Central memory CD4-positive, alpha-beta T cell (primary cell): ENCODE measurements at regions not wholly inside any gene's neighbourhood (a gene's known extent, or its start where the extent isn't known, plus 50 kb on each side); places are given as distances from the start of the nearest gene placed in this dataset.

ENCODE experiments used
- DNase-seq: peaks from one replicate; pipeline ENCODE4 v3.0.0; 2022

DNA sequence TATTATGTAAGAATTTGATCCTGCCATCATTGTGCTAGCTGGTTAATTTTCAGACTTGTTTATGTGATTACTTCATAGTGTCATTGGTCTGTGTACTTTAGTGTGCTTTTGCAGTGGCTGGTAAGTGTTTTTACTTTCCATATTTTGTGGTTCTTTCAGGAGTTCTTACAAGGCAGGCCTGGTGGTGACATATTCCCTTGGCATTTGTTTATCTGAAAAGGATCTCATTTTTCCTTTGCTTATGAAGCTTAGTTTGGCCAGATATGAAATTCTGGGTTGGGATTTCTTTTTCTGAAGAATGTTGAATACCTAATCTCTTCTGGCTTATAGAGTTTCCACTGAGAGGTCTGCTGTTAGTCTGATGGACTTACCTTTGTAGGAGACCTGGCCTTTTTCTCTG is 72.8 kb upstream of the MC4R start:
- DNase-seq = no peak

DNA sequence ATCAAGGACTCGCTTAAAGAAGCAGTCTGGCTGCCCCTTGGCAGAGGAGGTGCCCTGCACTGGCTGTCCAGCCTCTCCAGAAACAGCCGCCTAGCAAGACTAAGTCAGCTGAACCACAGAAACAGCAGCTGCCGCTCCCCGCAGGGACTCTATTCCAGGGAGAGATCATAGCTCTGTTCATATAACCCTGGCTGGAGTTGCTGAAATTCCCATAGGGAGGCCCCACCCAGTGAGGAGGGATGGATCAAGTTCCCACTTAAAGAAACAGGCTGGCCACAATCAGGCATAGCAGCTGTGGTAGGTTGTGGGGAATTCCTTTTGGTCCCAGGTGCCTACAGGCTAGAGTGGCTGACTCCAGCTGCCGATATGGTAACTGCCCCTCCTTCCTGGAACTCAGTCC is 74.2 kb upstream of the MC4R start:
- DNase-seq = no peak

DNA sequence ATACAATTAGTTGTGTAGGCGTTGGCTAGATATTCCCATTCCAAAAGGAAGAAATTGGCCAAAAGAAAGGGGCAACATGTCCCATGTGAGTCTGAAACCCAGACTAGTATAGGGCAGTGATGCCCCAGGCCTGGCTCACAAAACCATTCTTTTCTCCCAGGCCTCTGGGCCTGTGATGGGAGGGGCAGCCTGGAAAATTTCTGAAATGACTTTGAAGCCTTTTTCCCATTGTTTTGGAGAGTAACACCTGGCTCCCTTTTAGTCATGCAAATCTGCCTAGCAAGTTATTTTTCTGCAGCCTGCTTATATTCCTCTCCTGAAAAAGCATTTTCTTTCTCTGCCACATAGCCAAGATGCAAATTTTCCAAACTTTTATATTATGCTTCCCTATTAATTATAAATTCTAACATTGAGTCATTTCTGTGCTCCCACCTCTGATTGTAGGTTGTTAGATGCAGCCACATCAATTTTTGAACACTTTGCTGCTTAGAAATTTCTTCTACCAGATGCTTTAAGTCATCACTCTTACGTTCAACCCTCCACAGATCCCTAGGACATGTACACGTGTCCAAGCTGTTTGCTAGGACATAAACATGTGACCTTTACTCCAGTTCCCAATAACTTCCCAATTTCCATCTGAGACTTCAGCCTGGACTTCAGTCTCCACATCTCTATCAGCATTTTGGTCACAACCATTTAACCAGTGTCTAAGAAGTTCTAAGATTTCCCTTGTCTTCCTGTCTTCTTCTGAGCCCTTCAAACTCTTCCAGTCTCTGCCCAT is 76.1 kb upstream of the MC4R start:
- no peak for DNase-seq

DNA sequence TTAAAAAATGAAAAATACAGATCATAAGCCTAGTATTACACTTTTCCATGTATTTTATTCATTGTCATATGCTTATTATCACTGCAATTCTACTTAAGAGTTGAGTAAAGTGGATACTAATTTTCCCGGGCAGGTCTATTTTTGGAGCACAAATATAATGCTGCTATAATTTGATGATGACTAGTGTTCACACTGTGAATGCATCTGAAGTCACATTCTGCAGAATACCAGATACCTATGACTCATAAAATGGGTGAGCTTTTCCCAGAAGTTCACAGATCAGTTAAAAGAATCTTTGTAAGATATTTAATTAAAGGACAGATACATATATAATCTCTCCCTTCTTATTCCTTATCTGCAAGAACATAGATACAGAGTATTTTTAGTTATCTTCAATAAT is 79.8 kb upstream of the MC4R start:
- no peak for DNase-seq

DNA sequence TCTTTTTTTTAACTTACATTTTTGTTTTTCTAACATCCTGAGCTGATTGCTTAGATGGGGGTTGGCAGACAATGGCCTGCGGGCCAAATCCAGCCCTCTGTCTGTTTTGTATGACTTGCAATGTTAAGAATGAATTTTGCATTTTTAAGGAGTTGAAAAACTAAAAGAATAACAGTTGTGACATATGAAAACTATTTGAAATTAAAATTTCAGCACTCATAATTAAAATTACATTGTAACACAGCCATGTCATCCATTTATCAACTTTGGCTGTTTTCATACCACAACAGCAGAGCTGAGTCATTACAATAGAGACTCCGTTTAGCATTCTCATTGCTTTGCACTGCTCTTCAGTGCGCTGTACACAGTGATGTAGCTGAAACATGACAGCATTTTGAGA is 94.1 kb upstream of the MC4R start:
- DNase-seq = no peak

DNA sequence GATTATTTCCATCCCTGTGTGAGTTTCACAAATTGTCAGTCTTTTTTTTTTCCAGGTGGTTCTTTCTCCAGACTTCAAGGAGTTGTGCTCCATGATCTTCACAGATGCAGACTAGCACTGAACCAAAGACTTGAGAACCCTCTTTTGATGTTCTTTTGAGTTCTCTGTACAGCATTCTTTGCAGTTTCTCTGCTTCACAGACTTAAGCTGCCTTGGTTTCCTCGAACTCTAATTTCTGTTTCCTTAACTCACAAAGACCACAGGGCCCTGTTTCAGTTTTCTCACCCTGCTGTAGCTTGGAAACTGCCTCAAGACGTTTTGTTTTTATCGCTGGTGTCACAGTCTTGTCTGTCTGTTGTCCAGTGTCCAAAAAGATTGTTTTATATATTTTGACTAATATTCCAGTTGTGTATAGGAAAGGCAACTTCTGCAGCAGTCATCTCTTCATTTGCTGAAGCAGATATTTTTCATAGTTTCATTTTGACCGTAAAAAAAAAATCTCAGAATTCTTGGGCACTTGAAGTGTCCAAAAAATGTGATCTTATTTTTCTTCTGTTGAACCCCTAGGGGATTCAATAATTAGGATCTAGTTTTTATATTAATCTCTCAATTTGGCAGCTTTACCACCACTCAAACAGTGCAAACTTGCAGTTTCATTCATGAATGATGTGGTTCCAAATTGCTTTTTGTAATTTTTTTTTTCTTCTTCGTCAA is 97.0 kb upstream of the MC4R start:
- DNase-seq = no peak

DNA sequence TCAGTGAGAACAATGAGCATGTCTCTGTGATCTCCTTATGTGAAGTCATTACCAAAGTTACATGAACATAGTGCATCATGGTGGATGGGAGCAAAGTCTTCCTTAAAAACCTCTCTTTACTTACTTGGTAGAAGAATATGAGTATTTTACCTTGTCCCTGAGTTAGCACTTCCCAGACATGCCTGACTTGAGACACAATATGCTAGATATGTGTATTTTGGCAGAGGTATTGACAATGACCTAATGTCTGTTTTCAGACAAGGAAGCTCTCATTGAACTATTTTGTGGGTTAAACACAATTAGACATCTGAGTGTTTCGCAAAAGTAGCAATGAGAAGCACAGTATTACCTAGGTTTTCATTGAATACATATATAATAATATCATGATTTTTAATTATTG is 99.1 kb upstream of the MC4R start:
- DNase-seq = no peak

DNA sequence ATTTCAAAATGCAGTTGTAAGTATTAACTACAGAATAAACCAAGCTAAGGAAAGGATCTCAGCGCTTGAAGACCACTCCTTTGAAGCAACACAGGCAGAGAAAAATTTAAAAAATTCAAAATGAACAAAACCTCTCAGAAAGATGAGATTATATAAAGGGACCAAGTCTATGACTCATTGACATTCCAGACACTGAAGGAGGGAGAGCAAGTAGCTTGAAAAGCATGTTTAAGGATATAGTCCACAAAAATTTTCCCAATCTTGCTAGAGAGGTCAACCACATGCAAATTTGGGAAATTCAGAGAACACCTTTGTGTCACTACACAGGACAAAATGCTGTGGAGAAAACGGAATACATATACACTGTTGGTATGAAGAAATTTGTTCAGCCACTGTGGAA is 112.6 kb upstream of the MC4R start:
- DNase-seq = no peak

DNA sequence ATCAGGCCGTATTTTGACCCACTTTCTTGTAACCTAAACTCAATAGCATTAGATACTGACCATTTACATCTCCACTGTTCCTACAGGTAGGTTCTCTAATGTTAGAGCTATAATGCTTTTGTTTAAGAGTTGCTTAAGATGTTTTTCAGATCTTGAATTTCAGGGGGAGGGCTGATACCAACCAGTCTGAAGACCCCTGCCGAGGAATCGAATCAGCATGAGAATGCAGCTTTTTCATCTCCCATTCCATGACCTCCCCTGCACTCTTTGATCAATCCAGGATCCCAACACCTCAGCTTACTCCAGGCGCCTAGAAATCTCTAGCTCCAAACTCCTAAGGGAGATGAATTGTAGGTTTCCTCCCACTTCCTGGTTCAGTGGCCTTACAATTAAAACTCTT is 120.5 kb upstream of the MC4R start:
- DNase-seq = no peak

DNA sequence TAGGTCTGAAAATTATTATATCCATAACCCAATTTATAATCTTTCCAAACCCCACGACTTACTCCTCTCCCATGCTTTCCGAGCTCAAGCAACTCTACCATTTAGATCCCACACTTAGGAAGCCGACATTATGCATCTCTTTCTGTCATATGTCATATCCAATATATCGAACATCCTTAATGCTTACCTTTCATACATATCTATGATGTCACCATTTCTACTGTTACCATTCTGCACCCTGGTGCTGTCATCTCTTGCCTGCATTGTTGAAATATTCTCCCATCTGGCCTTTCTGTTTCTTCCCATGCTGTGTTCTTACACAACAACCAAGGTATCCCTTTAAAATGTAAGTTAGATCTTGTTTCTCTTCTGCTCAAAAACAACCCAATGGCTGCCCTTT is 127.1 kb upstream of the MC4R start:
- DNase-seq = no peak

DNA sequence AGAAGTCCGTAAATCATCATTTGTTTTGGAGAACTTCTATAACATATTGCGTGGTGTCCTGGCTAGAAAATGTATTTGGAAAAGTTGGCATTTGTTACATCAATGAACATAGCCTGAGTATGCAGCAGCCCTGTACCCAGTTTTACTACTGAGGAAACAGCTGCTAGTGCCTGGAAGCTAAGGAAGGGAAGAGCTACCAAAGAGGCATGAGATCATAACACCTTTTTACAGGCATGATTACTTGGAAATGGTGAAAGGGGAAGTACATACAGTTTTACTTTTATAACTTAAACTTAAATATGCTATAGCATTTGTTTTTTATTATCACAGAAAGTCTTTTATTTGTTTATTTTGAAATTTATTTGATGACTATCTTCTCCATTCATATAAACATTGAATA is 128.4 kb upstream of the MC4R start:
- DNase-seq = no peak

DNA sequence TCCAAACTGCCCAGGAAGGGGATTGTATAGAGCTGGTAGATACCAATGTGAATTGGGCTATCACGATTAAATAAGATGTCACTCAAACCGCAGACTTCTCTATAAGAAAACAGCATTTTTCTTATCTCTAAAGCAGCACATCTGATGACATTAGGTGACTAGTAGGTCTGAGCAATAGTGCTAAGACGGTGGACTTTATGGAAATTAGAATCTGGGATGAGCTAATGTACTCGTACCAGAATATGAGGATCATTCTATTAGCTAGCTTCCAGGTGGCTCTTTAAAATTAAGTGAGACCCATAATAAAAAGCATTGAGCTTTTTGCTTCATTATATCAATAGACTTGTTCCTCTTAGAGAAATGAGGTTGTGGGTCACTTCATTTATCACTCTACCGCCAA is 130.0 kb upstream of the MC4R start:
- DNase-seq = no peak

DNA sequence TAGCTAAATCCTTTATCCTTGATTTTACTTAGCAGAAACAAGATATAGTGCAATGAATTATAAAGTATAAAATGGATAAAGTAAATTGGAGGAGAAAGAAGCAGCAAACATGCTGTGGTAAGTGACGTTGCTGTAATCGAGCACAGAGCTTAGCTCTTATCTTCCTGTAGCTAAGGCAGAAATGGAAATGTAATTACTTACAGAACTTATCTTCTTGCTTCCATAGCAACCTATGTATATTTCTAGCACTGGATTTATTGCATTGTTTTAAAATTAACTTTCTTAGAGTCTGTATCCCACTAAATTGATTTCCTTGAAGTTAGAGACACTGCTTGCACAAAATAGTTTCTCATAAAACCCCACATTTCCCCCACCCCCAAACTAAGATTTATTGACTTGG is 130.6 kb upstream of the MC4R start:
- no peak for DNase-seq

DNA sequence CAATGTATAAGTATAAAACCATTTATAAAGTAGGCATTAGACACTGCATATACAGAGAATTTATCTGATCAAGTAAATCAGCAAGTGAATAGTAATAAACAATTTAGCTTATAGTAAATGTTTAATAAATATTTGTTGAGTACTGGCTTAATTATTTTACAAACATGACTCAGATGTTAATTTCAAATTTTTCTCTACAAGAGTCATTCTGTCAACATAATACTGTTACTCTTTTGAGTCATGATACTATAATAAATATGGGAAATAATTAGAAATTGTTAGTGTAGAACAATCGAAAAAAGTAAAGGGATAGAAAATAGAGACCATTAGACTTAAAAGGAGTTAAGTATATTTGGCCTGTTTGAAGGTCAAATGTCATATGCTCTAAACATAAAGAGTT is 133.6 kb upstream of the MC4R start:
- no peak for DNase-seq

DNA sequence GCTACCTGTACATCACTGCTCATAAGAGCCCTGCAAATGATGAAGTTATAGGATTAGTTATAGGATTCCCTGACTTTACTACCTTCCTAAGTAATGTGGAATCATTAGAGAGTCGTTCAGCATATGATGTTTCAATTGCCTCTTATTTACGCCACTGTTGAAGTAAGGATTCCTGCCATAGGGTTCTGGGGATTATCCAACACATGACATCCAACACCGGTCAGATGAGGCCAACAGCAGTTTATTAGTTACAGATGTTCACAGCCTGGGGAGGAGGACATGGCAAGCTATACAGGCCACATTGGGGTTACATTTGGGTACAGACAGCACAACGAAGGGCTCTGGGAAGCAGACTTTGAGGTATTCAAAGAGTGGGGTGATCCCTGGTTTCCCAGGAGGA is 134.1 kb upstream of the MC4R start:
- no peak for DNase-seq

DNA sequence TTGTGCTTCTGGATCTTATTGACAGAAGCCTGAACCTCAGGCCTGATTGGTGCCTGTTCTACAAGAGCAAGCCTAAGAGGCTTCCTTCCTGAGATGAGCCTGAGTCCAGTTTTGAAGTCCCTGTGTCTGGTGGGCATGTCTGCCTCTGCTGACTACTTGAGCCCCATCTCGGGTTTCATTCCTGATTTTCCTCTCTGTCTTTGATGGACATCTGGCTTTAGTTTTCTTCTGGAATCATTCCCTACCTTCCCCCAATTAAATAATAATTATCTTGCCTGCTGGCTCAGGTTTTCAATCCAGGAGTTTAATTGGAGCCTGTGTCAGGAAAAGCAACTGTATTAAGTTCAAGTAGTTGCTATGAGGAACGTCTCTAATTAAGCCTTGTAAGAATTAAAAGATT is 135.5 kb upstream of the MC4R start:
- no peak for DNase-seq

DNA sequence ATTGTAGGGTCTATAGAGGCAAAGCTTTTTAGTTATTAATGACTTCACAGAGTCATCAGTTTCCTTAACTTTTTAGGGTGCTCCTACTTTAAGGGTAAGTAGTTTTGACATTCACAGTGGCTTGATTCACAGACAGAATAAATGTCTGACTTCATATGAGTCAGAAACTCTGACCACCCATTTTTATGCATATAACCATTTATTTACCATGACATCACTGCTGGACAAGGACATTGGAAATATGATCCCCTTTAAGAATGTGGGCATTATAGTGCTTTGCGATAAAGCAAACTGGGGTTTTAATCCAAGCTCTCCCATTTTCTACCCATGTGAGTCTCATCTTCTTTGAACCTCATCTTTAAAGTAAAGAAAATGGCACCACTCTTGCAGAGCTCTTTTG is 162.0 kb upstream of the MC4R start:
- no peak for DNase-seq

DNA sequence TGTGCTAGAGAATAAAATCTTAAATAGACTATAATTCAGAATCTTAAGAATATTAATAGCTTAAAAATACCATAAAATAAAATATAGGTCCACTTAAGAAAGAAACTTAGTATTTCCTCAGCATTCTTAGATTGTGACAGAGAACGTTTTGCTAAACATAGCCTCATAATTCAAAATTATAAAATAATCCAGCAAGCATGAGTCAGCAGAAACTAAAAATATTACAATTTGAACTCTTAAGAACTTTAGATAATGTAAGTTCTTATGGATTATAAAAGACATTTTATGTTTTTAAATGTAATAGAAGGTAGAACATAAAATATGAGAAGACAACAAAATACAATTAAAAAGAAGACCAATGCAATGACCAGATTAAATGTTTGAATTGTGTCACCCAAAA is 164.5 kb upstream of the MC4R start:
- no peak for DNase-seq

DNA sequence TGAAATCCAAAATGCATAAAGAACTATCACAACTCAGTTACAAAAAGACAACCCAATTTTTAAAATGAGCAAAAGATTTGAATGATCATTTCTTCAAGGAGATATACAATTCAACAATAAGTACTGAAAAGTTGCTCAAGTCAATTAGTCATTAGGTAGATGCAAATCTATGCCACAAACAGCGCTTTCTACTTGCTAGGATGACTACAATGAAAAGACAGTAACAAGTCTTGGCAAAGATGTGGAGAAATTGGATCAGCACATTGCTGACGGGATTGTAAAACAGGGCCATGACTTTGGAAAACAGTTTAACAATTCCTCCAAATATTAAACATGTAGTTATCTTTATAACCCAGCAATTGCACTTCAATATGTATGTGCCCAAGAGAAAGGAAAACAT is 166.3 kb upstream of the MC4R start:
- DNase-seq = no peak

DNA sequence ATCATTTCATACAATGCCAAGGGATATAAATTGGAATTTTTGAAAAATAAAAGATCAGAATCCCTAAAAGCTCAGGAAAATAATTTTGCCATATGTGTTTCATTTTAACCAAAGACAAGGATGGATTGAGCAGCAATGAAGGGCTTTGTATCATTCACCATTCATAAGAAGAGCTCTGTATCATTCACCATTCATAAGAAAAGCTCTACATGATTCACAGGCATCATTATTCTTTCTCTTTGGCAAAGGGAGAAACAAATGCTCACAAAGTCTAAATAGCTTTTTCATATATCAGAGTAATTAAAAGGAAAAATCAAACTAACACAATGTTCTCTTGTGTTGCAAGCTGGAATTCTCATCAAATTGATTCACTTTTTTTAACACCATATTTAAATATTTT is 169.1 kb upstream of the MC4R start:
- DNase-seq = no peak

DNA sequence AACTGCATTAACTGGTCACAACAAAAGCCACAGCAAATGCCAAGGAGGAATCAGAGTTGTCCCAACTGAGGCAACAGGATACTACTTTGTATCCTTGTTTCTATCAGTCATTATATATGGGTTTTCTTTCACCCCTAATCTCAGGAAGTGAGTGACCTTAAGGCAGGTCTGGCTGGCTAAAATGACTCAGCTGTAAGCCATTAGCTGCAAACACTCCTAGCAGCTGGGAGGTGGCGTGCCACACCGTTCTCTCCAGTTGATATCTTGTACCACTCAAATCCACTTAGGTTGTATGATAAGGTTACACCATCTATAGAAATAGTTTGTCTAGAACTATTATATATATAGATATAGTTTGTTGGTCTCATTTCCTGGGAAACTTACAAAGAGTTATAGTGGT is 171.1 kb upstream of the MC4R start:
- DNase-seq = no peak

DNA sequence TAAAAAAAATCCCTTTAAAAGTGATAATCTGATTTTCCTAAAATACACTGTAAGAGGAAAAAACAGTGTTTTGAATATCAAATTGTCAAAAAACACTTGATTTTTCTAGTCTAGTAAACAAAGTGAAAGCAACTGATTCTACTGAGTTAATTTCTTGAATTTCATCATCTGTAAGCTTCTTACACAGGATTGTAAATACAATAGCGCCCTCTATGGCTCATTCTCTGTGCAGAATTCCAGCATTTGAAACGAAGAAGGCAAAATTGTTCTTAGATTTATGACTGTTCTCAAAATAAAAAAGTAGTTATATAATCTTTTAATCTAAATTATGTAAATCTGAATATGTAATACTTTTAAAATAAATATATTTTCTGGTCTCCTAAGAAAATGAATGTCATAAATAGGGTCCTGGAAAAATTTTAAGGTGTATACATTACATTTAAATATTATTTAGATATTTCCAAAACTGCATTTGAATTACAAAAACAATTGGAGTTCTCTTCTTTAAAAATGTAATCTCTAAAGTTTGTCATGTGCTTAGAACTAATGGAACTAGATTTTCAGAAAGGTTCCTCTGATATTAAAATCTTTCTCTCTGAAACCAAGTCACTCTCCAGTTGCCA is 176.9 kb upstream of the MC4R start:
- peak; percentile 5 for DNase-seq

DNA sequence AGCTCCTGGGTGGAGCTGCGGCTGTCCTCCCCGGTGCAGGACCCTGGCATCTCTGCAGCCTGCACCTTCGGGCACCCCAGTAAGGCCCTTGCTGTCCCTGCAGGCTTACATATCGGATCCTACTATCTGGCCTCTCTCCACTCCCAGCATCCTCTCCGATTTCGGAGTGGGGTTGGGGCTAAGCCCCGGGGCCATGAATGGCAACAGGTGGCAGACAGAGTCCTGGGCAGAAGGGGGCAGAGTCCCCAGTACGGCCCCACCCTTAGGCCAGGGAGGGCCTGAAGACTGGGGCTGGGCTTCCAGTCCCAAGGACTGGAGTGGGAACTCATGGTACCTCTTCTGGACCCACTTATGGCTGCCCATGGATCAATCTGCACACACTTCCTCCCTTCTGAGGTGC is 180.4 kb upstream of the MC4R start:
- no peak for DNase-seq

DNA sequence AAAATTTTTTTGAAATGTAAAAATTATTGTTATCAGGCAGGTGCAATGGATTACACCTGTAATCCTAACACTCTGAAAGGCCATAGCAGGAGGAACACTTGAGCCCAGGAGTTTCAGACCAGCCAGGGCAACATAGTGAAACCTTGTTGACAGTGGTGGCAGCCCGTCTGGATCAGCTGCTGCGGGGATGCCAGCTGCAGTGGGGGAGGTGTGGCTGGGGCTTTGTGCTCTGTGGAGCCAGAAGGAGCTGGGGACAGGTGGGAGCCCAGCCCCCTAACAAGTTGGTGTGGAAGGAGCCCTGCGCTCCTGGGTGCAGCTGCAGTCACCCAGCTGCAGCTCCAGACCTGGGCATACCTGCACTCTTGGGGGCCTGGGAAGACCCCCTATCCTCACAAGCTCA is 182.4 kb upstream of the MC4R start:
- no peak for DNase-seq
